ENCODE measurements at regions not wholly inside any gene's neighbourhood (a gene's known extent, or its start where the extent isn't known, plus 50 kb on each side); places are given as distances from the start of the nearest gene placed in this dataset.
"Not testable (repeated sequence)": the region's sequence is repeated elsewhere in the genome, so short reads cannot be mapped to it uniquely, and the experiment has no call there.

GRCh38 chr3:4077950-4078349 lies 225.2 kb upstream of the SETMAR start:
- peaks cover 0 to 10% (median 0%) of the 10 kb centered on the region in 11 experiments; a peak in 4 of 22 replicates for H3K9me3 ChIP-seq (replicated peaks in 1 of 11)
- TF ChIP-seq Cebpa-rat (IDR thresholded peaks at IDR 0.05) = no peak
- no peak overlapping the region for H3K4me2 ChIP-seq
- no peaks in the 10 kb centered on the region for H3K36me3 ChIP-seq
- peaks cover 0 to 10% (median 0%) of the 10 kb centered on the region in 10 experiments; a peak in 5 of 20 replicates for H3K4me1 ChIP-seq
- H3K27me3 ChIP-seq = no peaks in the 10 kb centered on the region
- H3K9ac ChIP-seq = no peak overlapping the region
- no peak overlapping the region for H3K4me3 ChIP-seq
- no peaks in the 10 kb centered on the region for H4K20me1 ChIP-seq
- no peak overlapping the region for H3K27ac ChIP-seq

GRCh38 chr3:4078903-4079302 lies 224.3 kb upstream of the SETMAR start:
- no peak for TF ChIP-seq Cebpa-rat (IDR thresholded peaks at IDR 0.05)
- H3K9me3 ChIP-seq (replicated peaks in 1 of 11) = peaks cover 0 to 10% (median 0%) of the 10 kb centered on the region in 11 experiments; a peak in 3 of 22 replicates
- no peak overlapping the region for H3K4me3 ChIP-seq
- no peak overlapping the region for H3K4me2 ChIP-seq
- no peak overlapping the region for H3K9ac ChIP-seq
- no peaks in the 10 kb centered on the region for H3K27me3 ChIP-seq
- no peaks in the 10 kb centered on the region for H4K20me1 ChIP-seq
- H3K4me1 ChIP-seq = peaks cover 0 to 10% (median 0%) of the 10 kb centered on the region in 10 experiments; a peak in 5 of 20 replicates
- H3K36me3 ChIP-seq = no peaks in the 10 kb centered on the region
- no peak overlapping the region for H3K27ac ChIP-seq

DNA sequence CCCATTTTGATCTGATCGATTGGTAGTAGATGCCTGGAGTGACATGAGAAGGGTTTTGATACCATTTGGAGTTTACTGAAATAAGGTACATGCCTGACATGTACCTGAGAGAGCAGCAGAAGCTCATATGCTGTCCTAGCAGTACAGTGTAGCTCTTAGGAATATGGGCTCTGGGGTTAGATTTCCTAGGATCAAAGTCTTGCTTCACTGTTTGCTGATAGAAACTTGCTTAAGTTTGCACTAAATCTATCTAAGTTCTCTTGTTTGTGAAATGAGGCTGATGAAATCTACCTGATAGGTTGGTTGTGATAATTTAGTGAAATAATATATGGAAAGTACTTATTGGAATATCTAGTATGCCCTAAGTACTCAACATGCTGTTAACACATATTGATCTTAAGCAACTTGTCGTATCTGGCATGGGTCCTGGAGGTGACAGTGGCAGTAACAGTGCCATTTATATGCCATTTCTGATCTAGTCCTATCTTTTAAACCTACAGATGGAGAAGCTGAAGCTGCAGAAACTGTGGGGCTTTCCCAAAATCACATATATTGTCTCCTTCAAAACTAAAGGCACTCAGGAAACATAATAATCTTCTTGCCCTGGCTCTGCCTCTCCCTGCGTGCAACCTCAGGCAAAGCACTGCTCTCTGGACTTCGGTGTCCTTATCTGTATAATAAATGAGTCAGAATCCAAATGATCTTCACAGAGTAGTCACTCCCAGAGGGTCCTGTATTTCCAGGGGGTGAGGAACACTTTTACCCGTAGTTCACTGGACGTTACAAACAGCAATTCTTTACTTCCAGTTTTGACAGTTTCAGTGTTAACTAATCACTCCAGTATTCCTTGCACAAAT lies 223.6 kb upstream of the SETMAR start:
- peaks cover 0 to 10% (median 0%) of the 10 kb centered on the region in 10 experiments; a peak in 5 of 20 replicates for H3K4me1 ChIP-seq
- no peak for TF ChIP-seq Cebpa-rat (IDR thresholded peaks at IDR 0.05)
- no peak overlapping the region for H3K9ac ChIP-seq
- H3K4me2 ChIP-seq = no peak overlapping the region
- peaks cover 0 to 10% (median 0%) of the 10 kb centered on the region in 11 experiments; a peak in 3 of 22 replicates for H3K9me3 ChIP-seq (replicated peaks in 1 of 11)
- no peaks in the 10 kb centered on the region for H3K27me3 ChIP-seq
- H4K20me1 ChIP-seq = no peaks in the 10 kb centered on the region
- no peaks in the 10 kb centered on the region for H3K36me3 ChIP-seq
- no peak overlapping the region for H3K27ac ChIP-seq
- H3K4me3 ChIP-seq = no peak overlapping the region

DNA sequence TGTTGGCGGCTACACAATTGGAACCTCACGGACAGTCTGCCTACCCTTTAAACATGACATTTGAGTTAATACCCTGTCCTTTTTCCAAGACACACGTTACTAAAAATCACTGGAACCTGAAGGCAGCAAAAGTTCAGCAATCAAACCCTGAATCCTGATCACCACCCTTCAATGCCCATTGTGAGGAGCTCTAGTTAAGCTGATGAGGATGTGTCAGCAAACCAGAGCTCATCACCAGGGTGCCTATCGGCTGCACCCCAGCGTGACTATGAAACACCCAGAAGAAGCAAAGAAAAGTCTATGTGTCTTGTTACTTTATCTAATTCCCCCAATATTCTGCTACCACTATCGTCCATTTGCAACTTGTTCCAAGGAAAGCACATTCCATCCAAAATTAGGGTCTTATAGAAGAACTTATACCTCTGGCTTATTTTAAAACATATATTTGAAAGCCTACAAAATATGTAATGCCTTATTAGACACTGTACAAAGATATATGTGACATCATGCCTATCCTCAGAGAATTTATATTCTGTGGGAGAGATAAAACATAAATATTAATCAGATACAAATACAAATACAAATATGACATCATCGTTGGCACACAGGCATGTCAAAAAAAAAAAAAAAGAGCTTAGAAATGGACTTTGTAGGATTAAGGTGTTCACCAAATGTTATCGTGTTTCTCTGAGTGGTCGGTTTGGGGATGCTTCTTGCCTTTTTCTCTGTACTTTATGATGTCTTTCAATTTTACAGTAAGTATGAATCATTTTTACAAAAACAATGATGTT lies 219.7 kb upstream of the SETMAR start:
- no peak for TF ChIP-seq Cebpa-rat (IDR thresholded peaks at IDR 0.05)
- H3K36me3 ChIP-seq = no peaks in the 10 kb centered on the region
- no peaks in the 10 kb centered on the region for H3K4me1 ChIP-seq
- H3K9me3 ChIP-seq (replicated peaks in 1 of 11) = no peaks in the 10 kb centered on the region
- H3K9ac ChIP-seq = no peak overlapping the region
- H3K27ac ChIP-seq = no peak overlapping the region
- H3K4me3 ChIP-seq = no peak overlapping the region
- H3K4me2 ChIP-seq = no peak overlapping the region
- no peaks in the 10 kb centered on the region for H4K20me1 ChIP-seq
- no peaks in the 10 kb centered on the region for H3K27me3 ChIP-seq

GRCh38 chr3:4084271-4084670 lies 218.9 kb upstream of the SETMAR start:
- Histone ChIP-seq H3K36me3 (no peaks in the 10 kb centered on the region), H3K27me3 (no peaks in the 10 kb centered on the region), H3K4me1 (no peaks in the 10 kb centered on the region), H3K9ac (no peak overlapping the region), H3K4me3 (no peak overlapping the region), H3K9me3 (replicated peaks in 1 of 11) (no peaks in the 10 kb centered on the region), H3K4me2 (no peak overlapping the region), H3K27ac (no peak overlapping the region), H4K20me1 (no peaks in the 10 kb centered on the region)
- TF ChIP-seq Cebpa-rat (IDR thresholded peaks at IDR 0.05) = no peak

DNA sequence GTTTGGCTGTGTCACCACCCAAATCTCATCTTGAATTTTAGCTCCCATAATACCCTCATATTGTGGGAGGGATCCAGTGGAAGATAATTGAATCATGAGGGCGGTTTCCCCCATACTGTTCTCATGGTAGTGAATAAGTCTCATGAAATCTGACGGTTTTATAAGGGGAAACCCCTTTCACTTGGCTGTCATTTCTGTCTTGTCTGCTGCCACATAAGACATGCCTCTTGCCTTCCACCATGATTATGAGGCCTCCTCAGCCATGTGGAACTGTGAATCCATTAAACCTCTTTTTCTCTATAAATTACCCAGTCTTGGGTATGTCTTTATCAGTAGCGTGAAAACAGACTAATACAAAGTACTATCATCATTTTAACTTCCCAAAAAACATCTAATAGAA lies 216.5 kb upstream of the SETMAR start:
- H4K20me1 ChIP-seq; H3K4me2 ChIP-seq; H3K9me3 ChIP-seq (replicated peaks in 1 of 11); H3K4me3 ChIP-seq; H3K9ac ChIP-seq; H3K27me3 ChIP-seq; H3K36me3 ChIP-seq; H3K27ac ChIP-seq; H3K4me1 ChIP-seq: not testable (repeated sequence)

DNA sequence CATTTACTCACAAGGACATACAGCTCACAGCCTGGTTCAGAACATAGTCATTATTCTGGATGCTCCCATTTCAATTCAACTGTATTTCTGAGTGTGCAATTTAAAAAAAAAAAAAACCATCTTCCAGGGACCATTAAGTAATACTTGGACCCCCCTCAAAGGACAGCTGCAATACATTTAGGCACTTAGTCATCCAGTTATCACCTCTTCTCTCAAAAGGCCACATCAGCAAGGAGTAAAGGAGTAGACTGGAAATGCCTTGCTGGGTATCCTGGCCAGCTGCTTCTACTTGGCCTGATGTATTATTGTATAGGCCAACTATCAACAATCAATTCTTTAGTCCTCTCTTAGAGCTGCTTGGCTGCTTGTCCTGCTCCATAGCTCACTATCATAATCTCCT lies 211.4 kb upstream of the SETMAR start:
- no peaks in the 10 kb centered on the region for H3K27me3 ChIP-seq
- H3K4me3 ChIP-seq = no peak overlapping the region
- H3K36me3 ChIP-seq = no peaks in the 10 kb centered on the region
- no peaks in the 10 kb centered on the region for H3K4me1 ChIP-seq
- no peak overlapping the region for H3K4me2 ChIP-seq
- no peak for TF ChIP-seq Cebpa-rat (IDR thresholded peaks at IDR 0.05)
- no peaks in the 10 kb centered on the region for H3K9me3 ChIP-seq (replicated peaks in 1 of 11)
- no peak overlapping the region for H3K9ac ChIP-seq
- H4K20me1 ChIP-seq = no peaks in the 10 kb centered on the region
- no peak overlapping the region for H3K27ac ChIP-seq

DNA sequence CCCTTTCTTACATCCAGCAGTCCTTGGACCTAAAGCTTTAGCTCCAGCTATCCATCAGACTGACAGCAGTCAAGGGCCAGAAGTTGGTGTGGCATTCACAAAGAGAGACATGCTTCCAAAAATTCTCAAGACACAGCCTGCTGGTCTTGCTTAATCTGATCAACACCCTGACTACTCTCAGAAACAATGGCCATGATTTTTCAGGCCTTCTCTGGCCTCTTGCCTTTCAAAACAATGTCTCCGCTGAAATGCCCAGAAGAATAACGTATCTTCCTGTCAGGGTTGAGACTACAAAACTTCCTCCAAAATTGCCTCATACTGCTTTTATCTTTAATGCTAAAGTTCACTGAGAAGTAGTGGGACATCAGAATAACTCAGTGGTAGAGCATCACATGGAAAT lies 205.4 kb upstream of the SETMAR start:
- Histone ChIP-seq H3K9me3 (replicated peaks in 1 of 11) (peaks cover 0 to 4% (median 0%) of the 10 kb centered on the region in 11 experiments; a peak in 1 of 22 replicates), H3K27ac (no peak overlapping the region), H3K9ac (no peak overlapping the region), H3K4me2 (no peak overlapping the region), H3K27me3 (no peaks in the 10 kb centered on the region), H4K20me1 (no peaks in the 10 kb centered on the region), H3K36me3 (no peaks in the 10 kb centered on the region), H3K4me1 (no peaks in the 10 kb centered on the region), H3K4me3 (no peak overlapping the region)
- TF ChIP-seq Cebpa-rat (IDR thresholded peaks at IDR 0.05) = no peak

DNA sequence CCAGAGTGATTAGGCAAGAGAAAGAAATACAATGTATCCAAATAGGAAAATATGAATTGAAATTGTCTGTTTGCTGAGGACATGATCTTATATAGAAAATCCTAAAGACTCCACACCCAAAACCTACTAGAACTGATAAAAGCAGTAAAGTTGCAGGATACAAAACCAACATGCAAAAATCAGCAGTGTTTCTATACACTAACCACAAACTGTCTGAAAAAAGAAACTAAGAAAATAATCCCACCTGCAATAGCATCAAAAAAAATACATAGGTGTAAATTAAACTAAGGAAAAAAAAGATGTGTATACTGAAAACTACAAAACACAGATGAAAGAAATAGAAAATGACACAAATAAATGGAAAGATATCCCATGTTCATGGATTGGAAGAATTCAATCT lies 203.6 kb upstream of the SETMAR start:
- Histone ChIP-seq H3K36me3 (no peaks in the 10 kb centered on the region), H3K4me3 (no peak overlapping the region), H3K9me3 (replicated peaks in 1 of 11) (peaks cover 0 to 4% (median 0%) of the 10 kb centered on the region in 11 experiments; a peak in 1 of 22 replicates), H3K4me1 (no peaks in the 10 kb centered on the region), H3K27me3 (no peaks in the 10 kb centered on the region), H3K9ac (no peak overlapping the region), H3K27ac (no peak overlapping the region), H4K20me1 (no peaks in the 10 kb centered on the region), H3K4me2 (no peak overlapping the region)
- TF ChIP-seq Cebpa-rat (IDR thresholded peaks at IDR 0.05) = no peak

All from BLaER1 treated with 17β-estradiol and CSF1 and Interleukin-3, amounts not matched to agents 10 nM and 100 nM (cell line).